H9 (cell line): ENCODE measurements at regions not wholly inside any gene's neighbourhood (a gene's known extent, or its start where the extent isn't known, plus 50 kb on each side); places are given as distances from the start of the nearest gene placed in this dataset.

ENCODE experiments used
- DNase-seq: peaks from one replicate; pipeline ENCODE4 v3.0.0-alpha.2; 2017
- H2AFZ ChIP-seq: one replicate; pipeline ENCODE4 v1.6.1; 2013; ENCODE audit warnings: mild to moderate bottlenecking, low read length, control low read depth, moderate library complexity
- H2AK5ac ChIP-seq: 2 replicates; pipeline ENCODE4 v1.6.1; 2013; ENCODE audit warnings: low read length, control low read depth, mixed read lengths; ENCODE audit not compliant: insufficient read length
- H2BK120ac ChIP-seq: one replicate; pipeline ENCODE4 v1.6.1; 2013; ENCODE audit warnings: low read depth, mild to moderate bottlenecking, low read length, control low read depth, inconsistent platforms; ENCODE audit not compliant: poor library complexity, severe bottlenecking
- H2BK12ac ChIP-seq: 2 replicates; pipeline ENCODE4 v1.6.1; 2013; ENCODE audit warnings: low read length, control low read depth, mixed read lengths, low read depth; ENCODE audit not compliant: insufficient read length
- H2BK15ac ChIP-seq: 2 replicates; pipeline ENCODE4 v1.6.1; 2013; ENCODE audit warnings: low read depth, low read length, control low read depth
- H2BK20ac ChIP-seq: one replicate; pipeline ENCODE4 v1.6.1; 2013; ENCODE audit warnings: low read depth, mild to moderate bottlenecking, low read length, control low read depth, inconsistent platforms; ENCODE audit not compliant: poor library complexity, severe bottlenecking
- H2BK5ac ChIP-seq: 2 replicates; pipeline ENCODE4 v1.6.1; 2013; ENCODE audit warnings: low read length, control low read depth, mixed read lengths; ENCODE audit not compliant: insufficient read length
- H3K14ac ChIP-seq: 2 replicates; pipeline ENCODE4 v1.6.1; 2013; ENCODE audit warnings: low read length, control low read depth; ENCODE audit not compliant: insufficient read depth
- H3K18ac ChIP-seq: 2 replicates; pipeline ENCODE4 v1.6.1; 2013; ENCODE audit warnings: low read depth, mild to moderate bottlenecking, mixed read lengths, low read length, control low read depth; ENCODE audit not compliant: insufficient read length
- H3K23ac ChIP-seq: 2 replicates; pipeline ENCODE4 v1.6.1; 2013; ENCODE audit warnings: low read length, control low read depth, mixed read lengths, low read depth; ENCODE audit not compliant: insufficient read length
- H3K23me2 ChIP-seq: 2 replicates; pipeline ENCODE4 v1.6.1; 2013; ENCODE audit warnings: low read depth, mild to moderate bottlenecking, mixed read lengths, low read length, control low read depth; ENCODE audit not compliant: insufficient read length, poor library complexity, severe bottlenecking
- H3K27ac ChIP-seq: 2 replicates; pipeline ENCODE4 v1.5.1; 2013; ENCODE audit warnings: low read length, control low read depth, mixed read lengths, low read depth; ENCODE audit not compliant: insufficient read length
- H3K27me3 ChIP-seq: 2 replicates; pipeline ENCODE4 v1.6.1; 2013; ENCODE audit warnings: low read length, control low read depth, inconsistent platforms; ENCODE audit not compliant: insufficient read depth
- H3K4ac ChIP-seq: 2 replicates; pipeline ENCODE4 v1.6.1; 2013; ENCODE audit warnings: low read depth, mild to moderate bottlenecking, control low read depth, inconsistent platforms, low read length, moderate library complexity
- H3K4me1 ChIP-seq: 2 replicates; pipeline ENCODE4 v1.6.1; 2013; ENCODE audit warnings: low read length, control low read depth, inconsistent platforms; ENCODE audit not compliant: insufficient read depth
- H3K4me2 ChIP-seq: 2 replicates; pipeline ENCODE4 v1.6.1; 2013; ENCODE audit warnings: low read length, control low read depth, mixed read lengths; ENCODE audit not compliant: insufficient read length, insufficient read depth
- H3K56ac ChIP-seq: 2 replicates; pipeline ENCODE4 v1.6.1; 2013; ENCODE audit warnings: low read depth, mild to moderate bottlenecking, mixed read lengths, low read length, control low read depth; ENCODE audit not compliant: insufficient read length
- H3K79me1 ChIP-seq: 2 replicates; pipeline ENCODE4 v1.6.1; 2013; ENCODE audit warnings: low read depth, mild to moderate bottlenecking, moderate library complexity, low read length, control low read depth, inconsistent platforms; ENCODE audit not compliant: insufficient read depth, poor library complexity, severe bottlenecking
- H3K79me2 ChIP-seq: 2 replicates; pipeline ENCODE4 v1.6.1; 2013; ENCODE audit warnings: low read length, control low read depth, inconsistent platforms; ENCODE audit not compliant: insufficient read depth
- H3K9ac ChIP-seq: 2 replicates; pipeline ENCODE4 v1.6.1; 2013; ENCODE audit warnings: low read length, control low read depth, mixed read lengths; ENCODE audit not compliant: insufficient read length; ENCODE audit errors: extremely low read depth
- H3K9me3 ChIP-seq: one replicate; pipeline ENCODE4 v1.6.1; 2013; ENCODE audit warnings: low read depth, low read length, inconsistent platforms; ENCODE audit not compliant: control insufficient read depth
- H3T11ph ChIP-seq: one replicate; pipeline ENCODE4 v1.6.1; 2013; ENCODE audit warnings: mild to moderate bottlenecking, low read length, control low read depth, inconsistent platforms
- H4K20me1 ChIP-seq: one replicate; pipeline ENCODE4 v1.6.1; 2013; ENCODE audit not compliant: control insufficient read depth, insufficient read length, insufficient read depth
- H4K5ac ChIP-seq: 2 replicates; pipeline ENCODE4 v1.6.1; 2013; ENCODE audit warnings: low read depth, mild to moderate bottlenecking, mixed read lengths, low read length, control low read depth; ENCODE audit not compliant: insufficient read length
- H4K8ac ChIP-seq: replicated peaks from 2 replicates; pipeline ENCODE4 v1.6.1; 2013; ENCODE audit warnings: low read length, control low read depth, mixed read lengths, low read depth; ENCODE audit not compliant: insufficient read length
- H4K91ac ChIP-seq: 2 replicates; pipeline ENCODE4 v1.6.1; 2013; ENCODE audit warnings: low read depth, mild to moderate bottlenecking, moderate library complexity, mixed read lengths, low read length, control low read depth; ENCODE audit not compliant: insufficient read length
- H3K27ac Mint-ChIP-seq, 3 experiments: 2 replicates in 2 of 3; 3 replicates in 1 of 3; pipeline ENCODE4 v1.8.0; 2020 to 2021; ENCODE audit warnings: mixed read lengths in 3 of 3, mild to moderate bottlenecking in 1 of 3, moderate library complexity in 1 of 3
- H3K27me3 Mint-ChIP-seq: 2 replicates; pipeline ENCODE4 v1.8.0; 2021; ENCODE audit warnings: low read depth, mild to moderate bottlenecking, moderate library complexity, mixed read lengths
- H3K36me3 Mint-ChIP-seq, 3 experiments: 2 replicates in 2 of 3; 3 replicates in 1 of 3; pipeline ENCODE4 v1.8.0; 2020 to 2021; ENCODE audit warnings: low read depth in 3 of 3, mixed read lengths in 3 of 3; ENCODE audit not compliant: insufficient read depth in 1 of 3
- H3K4me1 Mint-ChIP-seq, 2 experiments: 2 replicates each; pipeline ENCODE4 v1.8.0; 2020; ENCODE audit warnings: mixed read lengths in 2 of 2
- H3K4me3 Mint-ChIP-seq, 2 experiments: 2 replicates in 1 of 2; 3 replicates in 1 of 2; pipeline ENCODE4 v1.8.0; 2020 to 2021; ENCODE audit warnings: mild to moderate bottlenecking in 2 of 2, mixed read lengths in 2 of 2, moderate library complexity in 1 of 2
- H3K9me3 Mint-ChIP-seq, 2 experiments: 2 replicates in 1 of 2; 3 replicates in 1 of 2; pipeline ENCODE4 v1.8.0; 2020; ENCODE audit warnings: mild to moderate bottlenecking in 2 of 2, mixed read lengths in 2 of 2, moderate library complexity in 1 of 2
- CTCF ChIP-seq: fragments of 200-600 bp; sonication (generic); conservative IDR thresholded peaks from 3 replicates; pipeline ENCODE4 v1.8.0; 2021; ENCODE audit warnings: antibody characterized with exemption, mild to moderate bottlenecking
- WGBS: extraction: QIAGEN DNeasy Blood & Tissue Kit; methylation state at CpG from one replicate; pipeline ENCODE4 v1.1.7; 2013; ENCODE audit warnings: missing lambda C conversion rate, low lambda C conversion rate, mixed read lengths; ENCODE audit not compliant: insufficient read length; ENCODE audit errors: extremely low coverage; 5-methylcytosine and 5-hydroxymethylcytosine counted together

DNA sequence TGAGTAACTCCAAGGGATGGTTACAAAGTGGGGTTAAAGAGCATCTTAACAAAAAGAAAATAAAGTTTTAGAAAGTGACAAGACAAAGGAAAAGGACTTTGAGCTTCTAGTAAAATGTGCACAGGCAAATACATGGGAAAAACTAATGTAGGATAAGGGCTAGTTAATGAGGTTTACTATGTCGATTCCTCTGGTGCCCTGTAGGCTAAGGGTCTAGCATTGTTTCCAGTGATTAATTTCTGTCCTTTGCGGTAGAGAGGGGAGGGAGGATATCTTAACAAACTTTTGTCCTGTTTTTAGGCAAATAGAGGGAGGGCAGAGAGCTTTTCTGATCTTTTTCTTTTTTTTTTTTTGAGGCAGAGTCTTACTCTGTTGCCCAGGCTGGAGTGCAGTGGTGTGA is 96.6 kb upstream of the SIAH1 start:
- Histone ChIP-seq H3K4ac (no peak overlapping the region), H2AFZ (no peak overlapping the region), H3T11ph (no peak overlapping the region), H4K5ac (no peak overlapping the region), H4K8ac (no peak overlapping the region), H2BK5ac (no peak overlapping the region), H3K14ac (no peak overlapping the region), H3K79me2 (no peaks in the 10 kb centered on the region), H3K56ac (no peak overlapping the region), H3K79me1 (no peaks in the 10 kb centered on the region), H2BK120ac (no peak overlapping the region), H3K4me2 (no peak overlapping the region), H4K20me1 (no peaks in the 10 kb centered on the region), H3K23ac (no peak overlapping the region), H3K9me3 (no peaks in the 10 kb centered on the region), H4K91ac (no peak overlapping the region), H3K23me2 (no peaks in the 10 kb centered on the region), H3K18ac (no peak overlapping the region), H2BK12ac (no peak overlapping the region), H2BK15ac (no peak overlapping the region), H3K9ac (no peak overlapping the region), H2BK20ac (no peak overlapping the region), H2AK5ac (no peak overlapping the region), H3K27me3 (no peaks in the 10 kb centered on the region), H3K4me1 (no peaks in the 10 kb centered on the region), H3K27ac (no peak overlapping the region)
- peaks cover 18 to 22% of the 10 kb centered on the region in 2 experiments for H3K4me1 Mint-ChIP-seq
- H3K36me3 Mint-ChIP-seq: peaks cover 2 to 6% (median 6%) of the 10 kb centered on the region in 3 experiments; a peak in 5 of 7 replicates
- H3K9me3 Mint-ChIP-seq: peaks cover 12 to 18% of the 10 kb centered on the region in 2 experiments
- H3K27ac Mint-ChIP-seq: no peak overlapping the region
- DNase-seq: no peak
- no CpG with 5 or more reads among the region's 2 CpGs for WGBS
- no peak for TF ChIP-seq CTCF
- H3K27me3 Mint-ChIP-seq: peaks cover 2% of the 10 kb centered on the region
- no peak overlapping the region for H3K4me3 Mint-ChIP-seq
